ENCODE measurements at regions not wholly inside any gene's neighbourhood (a gene's known extent, or its start where the extent isn't known, plus 50 kb on each side); places are given as distances from the start of the nearest gene placed in this dataset.

DNA sequence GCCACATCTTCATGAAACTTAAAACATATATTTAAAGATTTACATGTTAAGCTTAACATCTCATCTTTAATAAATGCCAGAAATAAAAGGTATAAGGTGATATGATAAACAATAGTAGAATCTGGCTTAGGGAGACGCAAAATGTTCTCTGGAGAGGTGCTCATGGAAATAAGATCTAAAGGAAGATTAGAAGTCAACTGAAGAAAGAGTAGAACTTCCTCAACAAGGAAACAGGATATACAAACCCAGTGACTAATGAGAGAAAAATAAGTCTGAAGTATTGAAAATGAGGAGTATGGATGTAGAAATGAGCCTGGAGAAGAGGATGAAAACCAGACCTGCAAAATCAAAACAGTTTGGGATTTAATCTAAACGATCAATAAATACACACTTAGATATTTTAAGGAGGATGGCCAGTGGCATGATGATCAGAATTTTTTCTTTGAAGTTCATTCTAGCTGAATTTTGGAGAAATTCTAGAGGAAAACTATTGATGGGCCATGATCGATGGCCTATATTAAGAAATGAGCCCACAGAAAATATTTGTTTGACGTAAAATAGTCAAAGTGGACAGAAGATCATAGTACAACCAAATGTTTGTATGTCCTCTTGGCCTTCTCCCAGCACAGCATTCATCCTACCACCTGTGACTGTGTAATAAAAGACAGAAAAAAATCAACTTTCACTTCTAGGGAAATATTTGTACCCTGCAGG, 387.9 kb upstream of the PTBP2 start:
- Histone ChIP-seq H3K9me3 (ENCODE audit: insufficient read depth, low read length) (no peaks in the 10 kb centered on the region), H3K79me2 (ENCODE audit: low read length) (no peaks in the 10 kb centered on the region), H4K20me1 (ENCODE audit: insufficient read depth, low read length) (no peaks in the 10 kb centered on the region), H3K36me3 (replicated peaks; ENCODE audit: low read depth, low read length) (no peaks in the 10 kb centered on the region), H3K4me2 (ENCODE audit: low read length) (no peak overlapping the region), H3K4me3 (ENCODE audit: low read length) (no peak overlapping the region), H3K27ac (ENCODE audit: low read length) (no peak overlapping the region), H3K4me1 (ENCODE audit: low read length) (no peaks in the 10 kb centered on the region), H3K27me3 (ENCODE audit: low read depth, low read length) (no peaks in the 10 kb centered on the region), H3K9ac (ENCODE audit: low read length) (no peak overlapping the region), H2AFZ (ENCODE audit: low read depth, low read length) (no peak overlapping the region)
- TF ChIP-seq, protein P1, sequence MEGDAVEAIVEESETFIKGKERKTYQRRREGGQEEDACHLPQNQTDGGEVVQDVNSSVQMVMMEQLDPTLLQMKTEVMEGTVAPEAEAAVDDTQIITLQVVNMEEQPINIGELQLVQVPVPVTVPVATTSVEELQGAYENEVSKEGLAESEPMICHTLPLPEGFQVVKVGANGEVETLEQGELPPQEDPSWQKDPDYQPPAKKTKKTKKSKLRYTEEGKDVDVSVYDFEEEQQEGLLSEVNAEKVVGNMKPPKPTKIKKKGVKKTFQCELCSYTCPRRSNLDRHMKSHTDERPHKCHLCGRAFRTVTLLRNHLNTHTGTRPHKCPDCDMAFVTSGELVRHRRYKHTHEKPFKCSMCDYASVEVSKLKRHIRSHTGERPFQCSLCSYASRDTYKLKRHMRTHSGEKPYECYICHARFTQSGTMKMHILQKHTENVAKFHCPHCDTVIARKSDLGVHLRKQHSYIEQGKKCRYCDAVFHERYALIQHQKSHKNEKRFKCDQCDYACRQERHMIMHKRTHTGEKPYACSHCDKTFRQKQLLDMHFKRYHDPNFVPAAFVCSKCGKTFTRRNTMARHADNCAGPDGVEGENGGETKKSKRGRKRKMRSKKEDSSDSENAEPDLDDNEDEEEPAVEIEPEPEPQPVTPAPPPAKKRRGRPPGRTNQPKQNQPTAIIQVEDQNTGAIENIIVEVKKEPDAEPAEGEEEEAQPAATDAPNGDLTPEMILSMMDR (IDR thresholded peaks at IDR 0.05; ENCODE audit: low read depth, low read length), result no peak
- TF ChIP-seq EZH2phosphoT487 (IDR thresholded peaks at IDR 0.05; ENCODE audit: low read depth), result no peak

DNA sequence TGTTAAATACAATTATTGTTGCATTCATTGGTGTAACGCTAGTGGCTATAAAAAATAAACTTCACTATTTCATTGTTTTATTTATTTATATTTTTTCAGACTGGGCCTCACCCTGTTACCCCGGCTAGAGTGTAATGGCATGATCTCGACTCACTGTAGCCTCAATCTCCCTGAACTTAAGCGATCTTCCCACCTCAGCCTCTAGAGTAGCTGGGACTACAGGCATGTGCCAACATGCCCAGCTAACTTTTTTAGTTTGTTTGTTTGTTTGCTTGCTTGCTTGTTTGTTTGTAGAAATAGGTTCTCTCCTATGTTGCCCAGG, 387.4 kb upstream of the PTBP2 start:
- Histone ChIP-seq H3K4me1 (ENCODE audit: low read length) (no peaks in the 10 kb centered on the region), H4K20me1 (ENCODE audit: insufficient read depth, low read length) (no peaks in the 10 kb centered on the region), H3K4me3 (ENCODE audit: low read length) (no peak overlapping the region), H3K9ac (ENCODE audit: low read length) (no peak overlapping the region), H3K4me2 (ENCODE audit: low read length) (no peak overlapping the region), H3K79me2 (ENCODE audit: low read length) (no peaks in the 10 kb centered on the region), H3K9me3 (ENCODE audit: insufficient read depth, low read length) (no peaks in the 10 kb centered on the region), H3K27me3 (ENCODE audit: low read depth, low read length) (no peaks in the 10 kb centered on the region), H3K27ac (ENCODE audit: low read length) (no peak overlapping the region), H3K36me3 (replicated peaks; ENCODE audit: low read depth, low read length) (no peaks in the 10 kb centered on the region), H2AFZ (ENCODE audit: low read depth, low read length) (no peak overlapping the region)
- TF ChIP-seq, protein P1 (IDR thresholded peaks at IDR 0.05; ENCODE audit: low read depth, low read length), result no peak
- no peak for TF ChIP-seq EZH2phosphoT487 (IDR thresholded peaks at IDR 0.05; ENCODE audit: low read depth)

DNA sequence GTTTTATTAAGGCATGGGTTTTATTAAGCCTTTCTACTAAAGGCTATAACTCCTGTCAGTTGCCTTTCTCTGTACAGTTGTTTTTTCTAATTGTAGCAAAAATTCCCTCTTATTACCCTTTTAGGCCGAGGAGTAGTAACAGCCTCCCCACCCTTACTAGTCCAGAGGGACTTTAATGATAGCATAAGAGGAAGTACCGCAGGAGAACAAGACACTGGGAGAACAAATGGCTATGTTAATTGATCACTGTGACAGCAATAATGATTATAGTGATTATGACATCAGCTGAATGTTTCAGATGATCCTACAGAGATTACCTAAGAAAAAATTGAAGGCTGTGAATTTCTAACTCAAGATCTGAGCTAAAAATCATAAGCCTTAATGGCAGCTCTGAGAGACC, 383.0 kb upstream of the PTBP2 start:
- H3K27me3 ChIP-seq (ENCODE audit: low read depth, low read length), result no peaks in the 10 kb centered on the region
- H3K4me1 ChIP-seq (ENCODE audit: low read length), result no peaks in the 10 kb centered on the region
- H4K20me1 ChIP-seq (ENCODE audit: insufficient read depth, low read length), result no peaks in the 10 kb centered on the region
- no peaks in the 10 kb centered on the region for H3K79me2 ChIP-seq (ENCODE audit: low read length)
- no peak overlapping the region for H3K4me2 ChIP-seq (ENCODE audit: low read length)
- H3K27ac ChIP-seq (ENCODE audit: low read length), result no peak overlapping the region
- TF ChIP-seq EZH2phosphoT487 (IDR thresholded peaks at IDR 0.05; ENCODE audit: low read depth), result no peak
- TF ChIP-seq, protein P1 (IDR thresholded peaks at IDR 0.05; ENCODE audit: low read depth, low read length), result no peak
- no peaks in the 10 kb centered on the region for H3K36me3 ChIP-seq (replicated peaks; ENCODE audit: low read depth, low read length)
- no peak overlapping the region for H3K9ac ChIP-seq (ENCODE audit: low read length)
- no peak overlapping the region for H2AFZ ChIP-seq (ENCODE audit: low read depth, low read length)
- H3K4me3 ChIP-seq (ENCODE audit: low read length), result no peak overlapping the region
- H3K9me3 ChIP-seq (ENCODE audit: insufficient read depth, low read length), result no peaks in the 10 kb centered on the region

DNA sequence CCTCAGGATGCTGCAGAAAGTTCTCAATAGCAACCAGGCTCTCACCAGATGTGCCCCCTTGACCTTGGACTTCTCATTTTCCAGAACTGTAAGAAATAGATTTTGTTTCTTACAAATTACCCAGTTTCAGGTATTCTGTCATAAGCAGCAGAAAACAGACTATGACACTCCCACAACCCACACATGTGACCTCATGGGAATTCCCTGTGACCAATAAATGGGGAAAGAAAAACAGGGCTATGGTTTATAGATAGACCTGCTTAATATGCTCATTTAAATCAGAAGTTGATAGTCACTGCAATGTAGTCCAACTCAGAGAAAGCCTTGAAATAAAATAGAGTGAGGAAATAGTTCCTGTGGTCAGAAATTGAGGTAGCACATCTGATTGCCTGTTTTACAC, 380.9 kb upstream of the PTBP2 start:
- Histone ChIP-seq H3K9me3 (ENCODE audit: insufficient read depth, low read length) (no peaks in the 10 kb centered on the region), H3K4me2 (ENCODE audit: low read length) (no peak overlapping the region), H3K36me3 (replicated peaks; ENCODE audit: low read depth, low read length) (no peaks in the 10 kb centered on the region), H4K20me1 (ENCODE audit: insufficient read depth, low read length) (no peaks in the 10 kb centered on the region), H3K27me3 (ENCODE audit: low read depth, low read length) (no peaks in the 10 kb centered on the region), H3K27ac (ENCODE audit: low read length) (no peak overlapping the region), H3K9ac (ENCODE audit: low read length) (no peak overlapping the region), H3K4me3 (ENCODE audit: low read length) (no peak overlapping the region), H3K79me2 (ENCODE audit: low read length) (no peaks in the 10 kb centered on the region), H3K4me1 (ENCODE audit: low read length) (no peaks in the 10 kb centered on the region), H2AFZ (ENCODE audit: low read depth, low read length) (no peak overlapping the region)
- TF ChIP-seq, protein P1 (IDR thresholded peaks at IDR 0.05; ENCODE audit: low read depth, low read length), result no peak
- TF ChIP-seq EZH2phosphoT487 (IDR thresholded peaks at IDR 0.05; ENCODE audit: low read depth), result no peak
